SK-N-SH (cell line): ENCODE measurements at regions not wholly inside any gene's neighbourhood (a gene's known extent, or its start where the extent isn't known, plus 50 kb on each side); places are given as distances from the start of the nearest gene placed in this dataset.

Source experiments
- CTCF ChIA-PET: fragments of 300-600, 350-600 bp; formaldehyde crosslinking; extraction: SDS; loops from one replicate; lab custom pipeline; 2021; lab: Yijun Ruan, JAX
- POLR2A ChIA-PET: fragments of 350-600 bp; sonication (Branson Sonifier 250); formaldehyde crosslinking; extraction: SDS; loops from one replicate; lab custom pipeline; 2020; ENCODE audit warnings: antibody characterized with exemption, inconsistent platforms; lab: Yijun Ruan, JAX
- DNase-seq: peaks from one replicate; pipeline ENCODE4 v3.0.0; 2012
- H2AFZ ChIP-seq: fragments of 200-600 bp; sonication (generic); 2 replicates; pipeline ENCODE4 v1.8.1; 2016; ENCODE audit warnings: antibody characterized with exemption, mild to moderate bottlenecking, low read depth
- H3F3A ChIP-seq: fragments of 200-600 bp; sonication (generic); replicated peaks from 2 replicates; pipeline ENCODE3; 2016; ENCODE audit warnings: antibody characterized with exemption, mild to moderate bottlenecking; ENCODE audit not compliant: insufficient read depth
- H3K27ac ChIP-seq, 2 experiments: fragments of 200-500 bp in 1 of 2; fragments of 200-600 bp in 1 of 2; sonication (Bioruptor generic) in 1 of 2; sonication (generic), shearing (Covaris generic) in 1 of 2; 2 replicates each; pipeline versions ENCODE4 v1.5.1 to v1.6.1; 2014 to 2016; ENCODE audit warnings: low read depth in 2 of 2, inconsistent platforms in 1 of 2, low read length in 1 of 2, mild to moderate bottlenecking in 1 of 2, mixed read lengths in 1 of 2
- H3K27me3 ChIP-seq: fragments of 200-600 bp; sonication (generic), shearing (Covaris generic); 2 replicates; pipeline ENCODE4 v1.6.1; 2016; ENCODE audit warnings: mixed run types; ENCODE audit not compliant: insufficient read depth
- H3K36me3 ChIP-seq, 2 experiments: fragments of 200-500 bp in 1 of 2; fragments of 200-600 bp in 1 of 2; sonication (Bioruptor generic) in 1 of 2; sonication (generic) in 1 of 2; replicated peaks in 1 of 2; 2 replicates each; pipeline versions ENCODE3 to v1.5.1; 2014 to 2016; ENCODE audit warnings: low read length in 1 of 2, mild to moderate bottlenecking in 1 of 2; ENCODE audit not compliant: insufficient read depth in 2 of 2, control insufficient read depth in 1 of 2
- H3K4me1 ChIP-seq, 2 experiments: fragments of 200-500 bp in 1 of 2; fragments of 200-600 bp in 1 of 2; sonication (Bioruptor generic) in 1 of 2; sonication (generic), shearing (Covaris generic) in 1 of 2; 2 replicates each; pipeline versions ENCODE4 v1.5.1 to v1.6.1; 2014 to 2016; ENCODE audit warnings: low read depth in 1 of 2, low read length in 1 of 2, mixed run types in 1 of 2; ENCODE audit not compliant: insufficient read depth in 2 of 2, control insufficient read depth in 1 of 2
- H3K4me2 ChIP-seq: fragments of 200-600 bp; sonication (generic), shearing (Covaris generic); 2 replicates; pipeline ENCODE4 v1.6.1; 2017; ENCODE audit warnings: mixed run types
- H3K4me3 ChIP-seq, 2 experiments: fragments of 200-500 bp in 1 of 2; fragments of 200-600 bp in 1 of 2; sonication (Bioruptor generic) in 1 of 2; sonication (generic), shearing (Covaris generic) in 1 of 2; 2 replicates each; pipeline versions ENCODE4 v1.5.1 to v1.8.1; 2014 to 2016; ENCODE audit warnings: low read depth in 2 of 2, inconsistent platforms in 1 of 2, low read length in 1 of 2, mild to moderate bottlenecking in 1 of 2, mixed read lengths in 1 of 2, moderate library complexity in 1 of 2
- H3K79me2 ChIP-seq: fragments of 200-600 bp; sonication (generic); 2 replicates; pipeline ENCODE4 v1.8.1; 2017; ENCODE audit warnings: mild to moderate bottlenecking; ENCODE audit not compliant: insufficient read depth
- H3K9ac ChIP-seq: fragments of 200-600 bp; sonication (generic); 2 replicates; pipeline ENCODE4 v1.6.1; 2017; ENCODE audit warnings: mixed run types
- H3K9me2 ChIP-seq: fragments of 200-600 bp; sonication (generic); 2 replicates; pipeline ENCODE4 v1.6.1; 2017; ENCODE audit warnings: mixed run types
- H3K9me3 ChIP-seq: fragments of 200-600 bp; sonication (generic); 2 replicates; pipeline ENCODE4 v1.6.1; 2017; ENCODE audit warnings: mixed run types, mild to moderate bottlenecking, moderate library complexity
- H4K20me1 ChIP-seq: fragments of 200-600 bp; sonication (generic); 2 replicates; pipeline ENCODE4 v1.6.1; 2017; ENCODE audit warnings: mild to moderate bottlenecking, mixed run types; ENCODE audit not compliant: insufficient read depth
- CHD2 ChIP-seq: fragments of 150-350 bp; IDR thresholded peaks from 2 replicates; pipeline ENCODE4 v1.6.1; 2018; ENCODE audit warnings: low read length; ENCODE audit not compliant: partially characterized antibody
- FOXJ3 ChIP-seq: sonication (generic); formaldehyde crosslinking; IDR thresholded peaks from 2 replicates; pipeline ENCODE4 v1.5.1; 2020; ENCODE audit warnings: mild to moderate bottlenecking, missing genetic modification reagents
- FOXM1 ChIP-seq: IDR thresholded peaks from 2 replicates; pipeline ENCODE4 v1.4.0; 2012; ENCODE audit warnings: low read depth, mild to moderate bottlenecking
- GABPA ChIP-seq: IDR thresholded peaks from 2 replicates; pipeline ENCODE4 v1.4.0; 2012; ENCODE audit warnings: low read depth, mild to moderate bottlenecking
- JUND ChIP-seq: IDR thresholded peaks from 2 replicates; pipeline ENCODE4 v1.4.0; 2012
- MEF2A ChIP-seq: IDR thresholded peaks from 2 replicates; pipeline ENCODE4 v1.4.0; 2012; ENCODE audit warnings: low read depth, borderline replicate concordance
- MXI1 ChIP-seq: IDR thresholded peaks from 2 replicates; pipeline ENCODE4 v1.6.1; 2012; ENCODE audit warnings: mild to moderate bottlenecking, low read depth, low read length, improper control_type of control experiment
- NFIC ChIP-seq: IDR thresholded peaks from 2 replicates; pipeline ENCODE4 v1.4.0; 2012; ENCODE audit warnings: borderline replicate concordance
- NRF1 ChIP-seq: IDR thresholded peaks from 2 replicates; pipeline ENCODE4 v1.6.1; 2012; ENCODE audit warnings: low read depth, mild to moderate bottlenecking, low read length
- POLR2AphosphoS5 ChIP-seq: IDR thresholded peaks from 2 replicates; pipeline ENCODE4 v1.6.1; 2012; ENCODE audit warnings: low read depth, low read length
- RFX5 ChIP-seq: IDR thresholded peaks from 2 replicates; pipeline ENCODE4 v1.6.1; 2012; ENCODE audit warnings: mild to moderate bottlenecking, improper control_type of control experiment, low read length
- TEAD4 ChIP-seq: IDR thresholded peaks from 2 replicates; pipeline ENCODE4 v1.4.0; 2012; ENCODE audit warnings: mild to moderate bottlenecking, borderline replicate concordance; ENCODE audit not compliant: insufficient read depth
- USF2 ChIP-seq: fragments of 150-350 bp; IDR thresholded peaks from 2 replicates; pipeline ENCODE4 v1.6.1; 2017; ENCODE audit warnings: antibody characterized with exemption, low read length, low read depth, borderline replicate concordance
- YY1 ChIP-seq: IDR thresholded peaks from 2 replicates; pipeline ENCODE4 v1.4.0; 2012; ENCODE audit warnings: low read depth, mild to moderate bottlenecking
- WGBS: methylation state at CpG from one replicate; pipeline ENCODE4 v1.1.6; 2017; ENCODE audit warnings: low lambda C conversion rate; 5-methylcytosine and 5-hydroxymethylcytosine counted together
- TF ChIP-seq, protein P1 (sequence below): fragments of 200-600 bp; sonication (generic); IDR thresholded peaks from 2 replicates; pipeline ENCODE4 v1.6.1; 2017; ENCODE audit warnings: antibody characterized with exemption, mild to moderate bottlenecking, moderate library complexity
- TF ChIP-seq, protein P2 (sequence below): IDR thresholded peaks from 2 replicates; pipeline ENCODE4 v1.6.1; 2012; ENCODE audit warnings: mild to moderate bottlenecking, low read depth, low read length, moderate library complexity

DNA sequence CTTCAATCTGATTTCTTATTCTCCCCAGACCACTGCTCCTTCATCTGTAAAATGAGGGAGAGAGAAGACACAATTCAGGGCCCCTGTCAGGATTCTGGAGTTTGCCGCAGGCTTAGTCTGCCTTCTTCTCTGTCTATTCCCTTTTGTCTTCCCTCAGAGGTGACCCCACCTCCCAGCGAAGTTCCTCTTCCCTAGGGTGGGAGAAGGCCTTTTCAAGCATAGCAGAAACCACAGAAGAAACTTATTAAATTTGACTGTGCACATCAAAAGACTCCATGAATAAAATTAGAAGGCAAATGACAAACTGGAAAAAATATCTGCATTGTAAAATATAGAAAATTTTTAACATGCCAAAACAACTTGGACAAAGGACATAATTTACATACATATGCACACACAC lies 148.8 kb downstream of the HNRNPD start:
- H3K4me3 ChIP-seq = no peak overlapping the region

More for the DNA sequence above, 148.8 kb downstream of the HNRNPD start:
- no peak overlapping the region for H3K9ac ChIP-seq
- TF ChIP-seq NFIC = no peak
- no peak for TF ChIP-seq FOXM1
- no peak for TF ChIP-seq TEAD4
- no peak for TF ChIP-seq YY1
- no peak for TF ChIP-seq NRF1
- no peak for TF ChIP-seq RFX5
- TF ChIP-seq GABPA = no peak
- TF ChIP-seq FOXJ3 = no peak
- TF ChIP-seq, protein P1, sequence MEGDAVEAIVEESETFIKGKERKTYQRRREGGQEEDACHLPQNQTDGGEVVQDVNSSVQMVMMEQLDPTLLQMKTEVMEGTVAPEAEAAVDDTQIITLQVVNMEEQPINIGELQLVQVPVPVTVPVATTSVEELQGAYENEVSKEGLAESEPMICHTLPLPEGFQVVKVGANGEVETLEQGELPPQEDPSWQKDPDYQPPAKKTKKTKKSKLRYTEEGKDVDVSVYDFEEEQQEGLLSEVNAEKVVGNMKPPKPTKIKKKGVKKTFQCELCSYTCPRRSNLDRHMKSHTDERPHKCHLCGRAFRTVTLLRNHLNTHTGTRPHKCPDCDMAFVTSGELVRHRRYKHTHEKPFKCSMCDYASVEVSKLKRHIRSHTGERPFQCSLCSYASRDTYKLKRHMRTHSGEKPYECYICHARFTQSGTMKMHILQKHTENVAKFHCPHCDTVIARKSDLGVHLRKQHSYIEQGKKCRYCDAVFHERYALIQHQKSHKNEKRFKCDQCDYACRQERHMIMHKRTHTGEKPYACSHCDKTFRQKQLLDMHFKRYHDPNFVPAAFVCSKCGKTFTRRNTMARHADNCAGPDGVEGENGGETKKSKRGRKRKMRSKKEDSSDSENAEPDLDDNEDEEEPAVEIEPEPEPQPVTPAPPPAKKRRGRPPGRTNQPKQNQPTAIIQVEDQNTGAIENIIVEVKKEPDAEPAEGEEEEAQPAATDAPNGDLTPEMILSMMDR = no peak
- no peak for TF ChIP-seq MXI1
- TF ChIP-seq CHD2 = no peak
- TF ChIP-seq MEF2A = no peak
- no peak for TF ChIP-seq POLR2AphosphoS5
- TF ChIP-seq USF2 = no peak
- no peak for TF ChIP-seq JUND
- TF ChIP-seq, protein P2, sequence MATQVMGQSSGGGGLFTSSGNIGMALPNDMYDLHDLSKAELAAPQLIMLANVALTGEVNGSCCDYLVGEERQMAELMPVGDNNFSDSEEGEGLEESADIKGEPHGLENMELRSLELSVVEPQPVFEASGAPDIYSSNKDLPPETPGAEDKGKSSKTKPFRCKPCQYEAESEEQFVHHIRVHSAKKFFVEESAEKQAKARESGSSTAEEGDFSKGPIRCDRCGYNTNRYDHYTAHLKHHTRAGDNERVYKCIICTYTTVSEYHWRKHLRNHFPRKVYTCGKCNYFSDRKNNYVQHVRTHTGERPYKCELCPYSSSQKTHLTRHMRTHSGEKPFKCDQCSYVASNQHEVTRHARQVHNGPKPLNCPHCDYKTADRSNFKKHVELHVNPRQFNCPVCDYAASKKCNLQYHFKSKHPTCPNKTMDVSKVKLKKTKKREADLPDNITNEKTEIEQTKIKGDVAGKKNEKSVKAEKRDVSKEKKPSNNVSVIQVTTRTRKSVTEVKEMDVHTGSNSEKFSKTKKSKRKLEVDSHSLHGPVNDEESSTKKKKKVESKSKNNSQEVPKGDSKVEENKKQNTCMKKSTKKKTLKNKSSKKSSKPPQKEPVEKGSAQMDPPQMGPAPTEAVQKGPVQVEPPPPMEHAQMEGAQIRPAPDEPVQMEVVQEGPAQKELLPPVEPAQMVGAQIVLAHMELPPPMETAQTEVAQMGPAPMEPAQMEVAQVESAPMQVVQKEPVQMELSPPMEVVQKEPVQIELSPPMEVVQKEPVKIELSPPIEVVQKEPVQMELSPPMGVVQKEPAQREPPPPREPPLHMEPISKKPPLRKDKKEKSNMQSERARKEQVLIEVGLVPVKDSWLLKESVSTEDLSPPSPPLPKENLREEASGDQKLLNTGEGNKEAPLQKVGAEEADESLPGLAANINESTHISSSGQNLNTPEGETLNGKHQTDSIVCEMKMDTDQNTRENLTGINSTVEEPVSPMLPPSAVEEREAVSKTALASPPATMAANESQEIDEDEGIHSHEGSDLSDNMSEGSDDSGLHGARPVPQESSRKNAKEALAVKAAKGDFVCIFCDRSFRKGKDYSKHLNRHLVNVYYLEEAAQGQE = no peak
- no peak for DNase-seq
- no peaks in the 10 kb centered on the region for H3F3A ChIP-seq
- POLR2A ChIA-PET = no interaction called here
- H3K79me2 ChIP-seq = no peaks in the 10 kb centered on the region
- no peaks in the 10 kb centered on the region for H3K9me3 ChIP-seq
- peaks cover 11% of the 10 kb centered on the region for H3K27me3 ChIP-seq
- H2AFZ ChIP-seq = no peak overlapping the region
- WGBS = 4% methylated on average over 2 of the region's 2 CpGs
- no peaks in the 10 kb centered on the region for H3K36me3 ChIP-seq
- H4K20me1 ChIP-seq = no peaks in the 10 kb centered on the region
- H3K27ac ChIP-seq = no peak overlapping the region
- H3K4me1 ChIP-seq = no peaks in the 10 kb centered on the region
- H3K4me2 ChIP-seq = no peak overlapping the region
- CTCF ChIA-PET = interaction anchor here (0.8 kb wide), 1 partner anchor 43 kb away, joined by 3 read pairs; no protein-coding TSS in a partner anchor
- no peaks in the 10 kb centered on the region for H3K9me2 ChIP-seq
